Superior temporal gyrus (tissue), 1 donor: ENCODE measurements at regions not wholly inside any gene's neighbourhood (a gene's known extent, or its start where the extent isn't known, plus 50 kb on each side); places are given as distances from the start of the nearest gene placed in this dataset.
"Not testable (repeated sequence)": the region's sequence is repeated elsewhere in the genome, so short reads cannot be mapped to it uniquely, and the experiment has no call there.

ENCODE experiments used
- DNase-seq: peaks from one replicate; pipeline ENCODE4 v3.0.0-alpha.2; 2016; ENCODE audit errors: extremely low spot score

DNA sequence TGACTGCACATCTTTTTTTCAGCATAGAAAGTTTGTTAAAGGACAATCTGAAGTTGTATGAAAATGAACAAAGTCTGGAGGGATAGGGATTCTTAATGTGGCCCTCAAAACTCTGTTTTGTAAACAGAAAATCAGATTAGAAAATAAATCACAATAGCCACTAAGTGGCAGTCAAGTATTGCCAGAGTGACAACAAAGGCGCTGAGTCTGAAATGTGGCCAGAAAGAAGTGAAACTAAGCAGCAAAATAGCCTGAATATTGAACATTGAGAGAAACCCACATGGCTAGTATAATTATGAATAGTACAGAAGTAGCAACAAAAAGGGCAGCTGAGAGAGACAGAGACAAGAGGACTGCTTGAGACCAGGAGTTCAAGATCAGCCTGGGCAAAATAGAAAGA is 81.1 kb upstream of the CT45A1 start:
- peak; percentile 20 for DNase-seq

DNA sequence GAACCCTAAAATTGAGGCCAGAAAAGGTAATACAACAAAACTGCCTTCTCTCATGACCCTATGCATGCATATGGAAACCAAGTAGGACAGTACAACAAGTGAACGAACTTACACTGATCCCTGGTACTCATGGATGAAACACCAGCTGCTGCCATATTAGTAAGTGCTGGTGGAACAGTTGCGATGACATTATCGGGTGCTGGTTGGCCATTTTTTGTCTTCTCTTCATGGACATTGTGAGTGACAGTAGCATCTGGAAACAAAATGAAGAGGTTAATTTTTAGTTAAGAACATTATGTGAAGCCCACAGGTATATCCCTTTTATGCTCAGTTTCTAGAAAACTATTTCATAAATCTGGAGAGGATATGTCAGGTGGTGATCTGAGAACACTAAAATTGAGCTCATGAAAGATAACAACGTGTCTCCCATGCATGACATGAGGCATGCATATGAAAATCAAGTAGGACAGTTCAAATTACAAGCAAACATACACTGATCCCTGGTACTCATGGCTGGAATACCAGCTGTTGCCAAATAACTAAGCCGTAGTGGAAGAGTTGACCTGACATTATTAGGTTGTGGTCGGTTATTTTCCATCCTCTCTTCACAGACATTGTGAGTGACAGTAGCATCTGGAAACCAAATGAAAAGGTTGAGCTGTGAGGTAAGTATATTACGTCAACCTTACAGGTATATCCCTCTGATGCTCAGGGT is 74.2 kb upstream of the CT45A1 start:
- no peak for DNase-seq

DNA sequence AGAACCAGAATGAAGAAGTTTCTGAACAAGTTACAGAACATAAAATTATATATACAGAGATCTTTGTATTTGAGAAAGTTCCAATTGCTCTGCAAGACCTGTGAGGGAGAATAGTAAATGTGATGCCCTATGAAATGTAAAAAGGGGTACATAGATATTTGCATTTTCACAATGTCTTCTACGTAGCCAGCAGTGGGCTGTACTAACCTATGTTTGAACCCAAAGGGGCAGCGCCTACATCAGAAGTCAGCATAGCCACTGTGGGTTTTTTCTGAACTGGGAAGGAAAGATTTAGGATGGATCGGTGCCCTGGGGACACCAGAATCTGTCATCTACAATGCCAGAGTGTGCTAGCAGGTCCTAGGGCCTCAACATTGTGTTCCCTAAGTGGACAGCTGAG is 69.5 kb upstream of the CT45A1 start:
- no peak for DNase-seq

DNA sequence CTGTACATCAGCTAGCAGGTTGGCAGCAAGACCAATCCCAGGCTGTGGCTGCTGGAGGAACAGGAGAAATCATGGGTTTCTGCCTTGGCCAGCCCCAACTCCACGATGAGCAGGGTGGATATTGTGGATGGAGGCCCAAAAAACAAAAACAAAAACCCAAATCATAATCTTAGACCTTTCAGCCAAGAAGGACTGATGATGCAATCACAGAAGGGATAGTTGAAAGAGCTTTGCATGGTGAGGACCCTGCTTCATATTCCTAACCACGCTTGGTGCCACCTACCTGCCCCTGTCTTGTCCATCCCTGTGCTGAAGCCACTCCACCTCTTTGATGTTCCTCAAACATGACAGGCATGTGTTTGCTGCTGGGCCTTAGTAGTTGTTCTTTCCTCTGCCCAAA is 68.8 kb upstream of the CT45A1 start:
- no peak for DNase-seq

DNA sequence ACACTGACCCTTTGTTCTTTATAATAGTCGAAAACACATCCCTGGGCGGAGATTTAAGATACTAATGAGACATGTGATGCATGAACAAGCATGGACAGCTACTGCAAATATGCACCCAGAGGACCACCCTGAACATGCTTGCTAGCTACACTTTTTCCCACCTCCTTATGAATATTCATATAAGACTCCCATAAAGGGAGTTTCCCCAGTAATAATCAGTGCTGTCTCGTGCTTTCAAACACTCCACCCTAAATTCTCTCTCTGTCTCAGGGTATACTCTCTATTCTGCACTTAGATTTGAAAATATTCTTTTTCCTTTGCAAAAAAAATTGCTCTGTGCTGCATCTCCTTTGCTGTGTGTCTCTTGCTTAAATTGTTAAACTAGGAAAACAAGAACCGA is 64.4 kb upstream of the CT45A1 start:
- no peak for DNase-seq

DNA sequence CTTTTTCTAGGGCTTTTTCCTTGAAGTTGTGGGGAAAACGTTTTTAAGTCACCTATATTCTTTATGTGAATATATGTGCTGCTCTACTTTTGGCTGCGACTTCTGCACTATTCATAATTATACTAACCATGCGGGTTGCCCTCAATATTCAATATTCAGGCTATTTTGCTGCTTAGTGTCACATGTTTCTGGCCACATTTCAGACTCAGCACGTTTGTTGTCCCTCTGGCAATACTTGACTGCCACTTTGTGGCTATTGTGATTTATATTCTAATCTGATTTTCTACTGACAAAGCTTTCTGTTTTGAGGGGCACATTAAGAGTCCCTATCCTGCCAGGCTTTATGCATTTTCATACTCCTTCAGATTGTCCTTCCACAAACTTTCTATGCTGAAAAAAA is 63.9 kb upstream of the CT45A1 start:
- DNase-seq: no peak

DNA sequence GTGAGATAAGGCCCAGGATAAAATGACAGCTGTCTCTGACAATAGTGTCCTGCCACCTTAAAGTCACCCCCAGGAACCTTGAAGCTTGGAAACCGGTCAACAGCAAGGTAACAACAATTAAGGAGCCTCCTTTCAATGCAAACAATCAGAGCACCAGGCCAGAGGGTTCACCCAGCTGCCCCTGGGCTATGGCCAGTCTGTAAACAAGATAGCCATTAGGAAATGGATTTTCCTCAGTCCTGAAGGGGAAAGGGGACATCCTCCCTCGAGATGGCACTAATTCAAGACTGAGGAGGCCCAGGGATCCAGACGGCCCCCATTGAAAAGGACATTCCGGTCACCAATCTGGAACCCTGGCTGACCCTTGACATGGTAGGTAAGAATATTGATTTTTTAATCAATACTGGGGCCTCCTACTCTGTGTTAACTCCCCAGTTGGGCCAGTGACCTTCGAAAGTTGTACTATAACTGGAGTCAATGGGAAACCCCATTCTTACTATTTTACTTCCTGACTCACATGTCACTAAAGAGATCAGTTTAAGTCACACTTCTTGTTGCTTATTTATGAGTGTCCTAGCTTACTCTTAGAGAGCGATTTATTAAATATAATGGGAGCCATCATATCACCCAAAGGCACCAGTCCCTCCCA is 61.7 kb upstream of the CT45A1 start:
- DNase-seq: no peak

DNA sequence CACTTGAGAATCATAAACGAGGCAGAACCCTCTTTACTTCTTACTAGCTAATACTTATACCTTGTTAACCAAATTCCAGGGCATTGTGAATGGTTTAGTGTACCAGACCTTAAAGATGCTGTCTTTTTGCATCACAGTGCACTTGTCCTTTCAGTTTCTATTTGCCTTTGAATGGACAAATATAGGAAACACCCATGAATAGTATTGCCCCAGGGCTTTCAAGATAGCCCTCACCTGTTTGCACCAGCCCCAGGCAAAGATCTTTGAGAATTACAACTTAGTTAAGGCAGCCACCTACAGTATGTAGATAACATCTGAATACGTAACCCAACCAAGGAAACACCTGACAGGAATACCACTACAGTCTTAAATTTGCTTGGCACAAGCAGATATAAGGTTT is 60.8 kb upstream of the CT45A1 start:
- DNase-seq: no peak

DNA sequence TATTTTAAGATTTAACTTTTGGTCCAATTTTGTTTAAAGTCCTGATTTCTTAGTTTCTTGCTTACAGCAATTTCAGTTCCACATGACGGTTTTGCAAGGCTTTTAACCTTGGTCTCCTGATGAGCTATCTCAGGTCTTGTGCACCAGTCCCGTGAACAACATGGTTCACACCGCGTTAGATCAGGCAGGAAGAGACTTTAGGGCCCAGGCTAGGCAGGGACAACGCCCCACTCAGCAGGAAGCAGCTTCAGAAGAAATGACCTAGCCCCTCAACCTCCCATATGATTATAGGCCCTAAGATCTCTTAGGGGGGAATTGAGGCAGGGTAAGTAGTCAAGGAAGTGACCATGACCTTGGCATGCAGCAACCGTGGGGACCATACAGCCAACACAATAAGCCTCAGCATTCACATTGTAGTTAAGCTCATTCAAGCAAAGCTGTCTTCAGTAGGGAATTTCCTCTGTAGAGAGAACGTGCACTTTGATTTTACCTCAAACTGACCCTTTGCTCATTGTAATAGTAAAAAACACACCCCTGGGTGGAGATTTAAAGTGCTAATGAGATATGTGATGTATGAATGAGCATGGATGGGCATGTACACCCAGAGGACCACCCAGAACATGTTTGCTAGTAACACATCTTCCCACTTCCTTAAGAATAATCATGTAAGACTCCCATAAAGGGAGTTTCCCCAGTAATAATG is 55.3 kb upstream of the CT45A1 start:
- DNase-seq: not testable (repeated sequence)
